PC-3 (cell line): ENCODE measurements at regions not wholly inside any gene's neighbourhood (a gene's known extent, or its start where the extent isn't known, plus 50 kb on each side); places are given as distances from the start of the nearest gene placed in this dataset.

Experiments used
- EZH2 ChIP-seq: fragments of 300-600 bp; sonication (generic); IDR thresholded peaks from one replicate; pipeline ENCODE4 v1.6.1; 2017; ENCODE audit warnings: antibody characterized with exemption, mild to moderate bottlenecking, low read length; ENCODE audit not compliant: unreplicated experiment
- EZH2phosphoT487 ChIP-seq: fragments of 300-600 bp; sonication (generic); IDR thresholded peaks from 2 replicates; pipeline ENCODE4 v1.6.1; 2018; ENCODE audit warnings: mild to moderate bottlenecking, antibody characterized with exemption, low read length, borderline replicate concordance
- TF ChIP-seq, protein P1 (sequence below): fragments of 300-600 bp; sonication (generic); conservative IDR thresholded peaks from 2 replicates; pipeline ENCODE4 v1.5.1; 2017; ENCODE audit warnings: antibody characterized with exemption, low read depth, mild to moderate bottlenecking, low read length

DNA sequence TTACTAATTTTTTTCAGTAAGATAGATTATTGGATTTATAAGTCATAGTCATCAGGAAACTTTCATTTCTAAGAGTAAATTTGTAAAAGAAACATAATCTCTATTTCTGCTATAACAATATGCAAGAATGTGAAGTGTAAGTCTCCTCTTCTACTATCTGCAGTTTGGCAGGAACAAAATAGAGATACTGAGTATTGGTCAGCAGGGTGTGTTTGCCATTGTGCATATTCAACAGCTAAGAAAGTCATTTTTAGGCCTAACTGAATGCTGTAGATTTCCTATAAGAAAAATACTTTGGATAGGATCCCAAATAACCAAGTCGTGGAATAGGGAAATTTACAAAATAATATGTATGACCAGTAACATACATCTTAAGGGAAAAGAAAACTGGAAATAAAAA lies 253.3 kb upstream of the EPHA5 start:
- TF ChIP-seq, protein P1, sequence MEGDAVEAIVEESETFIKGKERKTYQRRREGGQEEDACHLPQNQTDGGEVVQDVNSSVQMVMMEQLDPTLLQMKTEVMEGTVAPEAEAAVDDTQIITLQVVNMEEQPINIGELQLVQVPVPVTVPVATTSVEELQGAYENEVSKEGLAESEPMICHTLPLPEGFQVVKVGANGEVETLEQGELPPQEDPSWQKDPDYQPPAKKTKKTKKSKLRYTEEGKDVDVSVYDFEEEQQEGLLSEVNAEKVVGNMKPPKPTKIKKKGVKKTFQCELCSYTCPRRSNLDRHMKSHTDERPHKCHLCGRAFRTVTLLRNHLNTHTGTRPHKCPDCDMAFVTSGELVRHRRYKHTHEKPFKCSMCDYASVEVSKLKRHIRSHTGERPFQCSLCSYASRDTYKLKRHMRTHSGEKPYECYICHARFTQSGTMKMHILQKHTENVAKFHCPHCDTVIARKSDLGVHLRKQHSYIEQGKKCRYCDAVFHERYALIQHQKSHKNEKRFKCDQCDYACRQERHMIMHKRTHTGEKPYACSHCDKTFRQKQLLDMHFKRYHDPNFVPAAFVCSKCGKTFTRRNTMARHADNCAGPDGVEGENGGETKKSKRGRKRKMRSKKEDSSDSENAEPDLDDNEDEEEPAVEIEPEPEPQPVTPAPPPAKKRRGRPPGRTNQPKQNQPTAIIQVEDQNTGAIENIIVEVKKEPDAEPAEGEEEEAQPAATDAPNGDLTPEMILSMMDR, result no peak
- TF ChIP-seq EZH2, result no peak
- TF ChIP-seq EZH2phosphoT487, result no peak
